BE2C (cell line): ENCODE measurements at regions not wholly inside any gene's neighbourhood (a gene's known extent, or its start where the extent isn't known, plus 50 kb on each side); places are given as distances from the start of the nearest gene placed in this dataset.
A peak's percentile ranks its signal among the peaks of the same experiment; 100 is the strongest.

Experiments used
- DNase-seq: peaks from one replicate; pipeline ENCODE4 v3.0.0-alpha.2; 2020
- H3K27me3 ChIP-seq: fragments of 250-450 bp; sonication (Bioruptor Pico); 2 replicates; pipeline ENCODE4 v1.5.1; 2020; ENCODE audit warnings: mild to moderate bottlenecking
- H3K36me3 ChIP-seq: fragments of 250-450 bp; sonication (Bioruptor Pico); 2 replicates; pipeline ENCODE4 v1.5.1; 2020; ENCODE audit warnings: mild to moderate bottlenecking
- H3K4me1 ChIP-seq: fragments of 250-450 bp; sonication (Bioruptor Pico); 2 replicates; pipeline ENCODE4 v1.5.1; 2020
- H3K4me3 ChIP-seq: 2 replicates; pipeline ENCODE4 v1.5.1; 2011; ENCODE audit warnings: low read depth, low read length
- H3K9me3 ChIP-seq: fragments of 250-450 bp; sonication (Bioruptor Pico); 2 replicates; pipeline ENCODE4 v1.5.1; 2020
- TF ChIP-seq, protein P1 (sequence below): IDR thresholded peaks from 2 replicates; pipeline ENCODE4 v1.5.1; 2012; ENCODE audit warnings: mild to moderate bottlenecking, low read depth, low read length

DNA sequence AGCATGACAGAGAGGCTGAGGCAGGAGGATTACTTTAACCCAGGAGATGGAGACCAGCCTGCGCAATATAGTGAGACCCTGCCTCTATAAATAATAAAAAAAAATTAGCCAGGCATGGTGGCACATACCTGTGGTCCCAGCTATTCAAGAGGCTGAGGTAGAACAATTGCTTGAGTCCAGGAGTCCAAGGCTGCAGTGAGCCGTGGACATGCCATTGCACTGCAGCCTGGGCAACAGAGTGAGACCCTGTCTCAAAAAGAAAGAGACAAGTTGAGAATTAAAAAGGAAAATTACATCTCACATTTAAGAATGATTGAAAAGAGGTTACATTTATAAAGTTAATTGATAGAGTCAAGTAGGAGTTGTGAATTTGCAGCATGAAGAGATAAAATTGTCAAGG, 91.4 kb upstream of the TMPO start:
- Histone ChIP-seq H3K4me1 (no peaks in the 10 kb centered on the region; the same call in 1 of the 2 replicates), H3K27me3 (peaks cover 17% of the 10 kb centered on the region; the same call in 1 of the 2 replicates), H3K9me3 (no peaks in the 10 kb centered on the region), H3K36me3 (no peaks in the 10 kb centered on the region), H3K4me3 (no peak overlapping the region)
- TF ChIP-seq, protein P1, sequence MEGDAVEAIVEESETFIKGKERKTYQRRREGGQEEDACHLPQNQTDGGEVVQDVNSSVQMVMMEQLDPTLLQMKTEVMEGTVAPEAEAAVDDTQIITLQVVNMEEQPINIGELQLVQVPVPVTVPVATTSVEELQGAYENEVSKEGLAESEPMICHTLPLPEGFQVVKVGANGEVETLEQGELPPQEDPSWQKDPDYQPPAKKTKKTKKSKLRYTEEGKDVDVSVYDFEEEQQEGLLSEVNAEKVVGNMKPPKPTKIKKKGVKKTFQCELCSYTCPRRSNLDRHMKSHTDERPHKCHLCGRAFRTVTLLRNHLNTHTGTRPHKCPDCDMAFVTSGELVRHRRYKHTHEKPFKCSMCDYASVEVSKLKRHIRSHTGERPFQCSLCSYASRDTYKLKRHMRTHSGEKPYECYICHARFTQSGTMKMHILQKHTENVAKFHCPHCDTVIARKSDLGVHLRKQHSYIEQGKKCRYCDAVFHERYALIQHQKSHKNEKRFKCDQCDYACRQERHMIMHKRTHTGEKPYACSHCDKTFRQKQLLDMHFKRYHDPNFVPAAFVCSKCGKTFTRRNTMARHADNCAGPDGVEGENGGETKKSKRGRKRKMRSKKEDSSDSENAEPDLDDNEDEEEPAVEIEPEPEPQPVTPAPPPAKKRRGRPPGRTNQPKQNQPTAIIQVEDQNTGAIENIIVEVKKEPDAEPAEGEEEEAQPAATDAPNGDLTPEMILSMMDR = no peak
- no peak for DNase-seq

DNA sequence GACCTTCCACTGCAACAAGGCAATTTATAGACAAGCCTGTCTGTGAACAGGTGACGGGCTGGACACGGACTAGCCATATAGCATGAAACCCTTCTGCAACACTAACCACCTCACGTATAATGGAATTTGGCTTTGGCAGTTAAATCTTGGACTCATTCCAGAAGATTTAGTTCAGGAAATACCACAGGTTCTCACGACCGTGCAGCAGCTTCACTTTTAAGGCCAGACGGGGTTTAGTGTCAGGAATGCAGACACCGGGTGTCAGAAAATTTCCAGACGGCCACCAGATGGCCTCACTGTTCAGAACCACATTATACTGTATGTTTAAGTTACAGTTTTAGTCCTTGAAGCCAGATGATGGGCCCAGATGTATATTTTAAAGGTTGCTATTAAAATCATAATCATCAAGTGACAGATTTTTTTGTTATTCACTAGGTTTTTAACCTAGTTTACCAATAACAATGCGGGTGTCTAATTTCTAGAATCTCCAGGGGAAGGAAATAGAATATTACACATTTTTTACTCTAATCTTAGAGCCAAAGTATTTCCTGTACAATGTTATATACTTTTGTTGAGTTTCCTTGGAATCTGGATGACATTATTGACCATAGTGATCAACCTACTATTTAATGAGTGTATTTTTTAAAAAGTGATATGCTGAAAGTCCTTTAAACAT, 90.5 kb upstream of the TMPO start:
- H3K4me3 ChIP-seq = no peak overlapping the region
- TF ChIP-seq, protein P1 = peak; percentile 79
- H3K36me3 ChIP-seq = no peaks in the 10 kb centered on the region
- H3K27me3 ChIP-seq = peaks cover 11% of the 10 kb centered on the region; the same call in 1 of the 2 replicates
- H3K4me1 ChIP-seq = no peaks in the 10 kb centered on the region; the same call in 1 of the 2 replicates
- no peaks in the 10 kb centered on the region for H3K9me3 ChIP-seq
- peak; percentile 51 for DNase-seq

- TF ChIP-seq, protein P1 = no peak
- no peak overlapping the region for H3K4me3 ChIP-seq
- no peaks in the 10 kb centered on the region; the same call in 1 of the 2 replicates for H3K4me1 ChIP-seq
- no peak for DNase-seq
- no peaks in the 10 kb centered on the region for H3K9me3 ChIP-seq
- no peaks in the 10 kb centered on the region for H3K36me3 ChIP-seq
- peaks cover 3% of the 10 kb centered on the region; the same call in 1 of the 2 replicates for H3K27me3 ChIP-seq
These were observed 89.5 kb upstream of the TMPO start for GRCh38 chr12:98425859-98426258.

DNA sequence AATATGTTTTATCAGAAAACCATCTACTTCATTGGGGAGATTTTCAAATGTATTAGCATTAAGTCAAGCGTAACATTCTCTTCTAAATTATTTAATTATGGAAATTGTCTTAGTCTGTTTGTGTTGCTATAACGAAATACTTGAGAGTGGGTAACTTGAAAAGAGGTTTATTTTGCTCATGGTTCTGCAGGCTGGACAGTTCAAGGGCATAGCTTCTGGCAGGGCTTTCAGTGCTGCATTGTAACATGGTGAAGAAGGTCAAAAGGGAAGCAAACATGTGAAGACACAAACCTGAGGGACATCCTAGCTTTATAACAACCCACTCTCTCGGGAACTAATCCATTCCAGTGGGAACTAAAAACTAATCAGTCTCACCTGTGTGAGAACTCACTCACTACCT, 84.3 kb upstream of the TMPO start:
- Histone ChIP-seq H3K4me3 (no peak overlapping the region), H3K36me3 (no peaks in the 10 kb centered on the region), H3K4me1 (no peaks in the 10 kb centered on the region), H3K9me3 (no peaks in the 10 kb centered on the region), H3K27me3 (peaks cover 3% of the 10 kb centered on the region)
- DNase-seq = no peak
- TF ChIP-seq, protein P1 = no peak

DNA sequence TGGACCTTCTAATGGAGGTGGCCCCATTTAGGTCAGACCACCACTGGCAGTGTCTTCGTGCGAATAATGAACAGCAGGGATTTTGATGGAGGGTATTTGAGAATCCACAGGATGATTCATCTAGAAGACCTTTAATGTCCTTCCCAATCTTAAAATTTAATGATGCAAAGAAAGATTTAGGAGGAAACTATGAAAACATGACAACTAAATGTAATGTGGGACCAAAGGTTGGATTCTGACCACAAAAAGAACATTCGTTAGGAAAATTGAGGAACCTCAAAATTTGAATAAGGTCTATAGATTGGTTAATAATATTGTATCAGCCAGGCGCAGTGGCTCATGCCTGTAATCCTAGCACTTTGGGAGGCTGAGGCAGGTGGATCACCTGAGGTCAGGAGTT, 78.2 kb upstream of the TMPO start:
- no peaks in the 10 kb centered on the region for H3K36me3 ChIP-seq
- no peaks in the 10 kb centered on the region for H3K9me3 ChIP-seq
- TF ChIP-seq, protein P1 = no peak
- H3K4me3 ChIP-seq = no peak overlapping the region
- H3K4me1 ChIP-seq = no peaks in the 10 kb centered on the region
- peaks cover 5% of the 10 kb centered on the region for H3K27me3 ChIP-seq
- DNase-seq = no peak

- TF ChIP-seq, protein P1 = no peak
- H3K27me3 ChIP-seq = peaks cover 5% of the 10 kb centered on the region
- no peak for DNase-seq
- no peaks in the 10 kb centered on the region for H3K9me3 ChIP-seq
- no peak overlapping the region for H3K4me3 ChIP-seq
- no peaks in the 10 kb centered on the region for H3K4me1 ChIP-seq
- no peaks in the 10 kb centered on the region for H3K36me3 ChIP-seq
These were observed 77.4 kb upstream of the TMPO start for GRCh38 chr12:98437806-98438595.
